Activated CD4-positive, alpha-beta T cell treated with anti-CD3 and anti-CD28 coated beads, Interleukin-2, Interleukin-4, amounts not matched to agents 100 ng/mL and 50 ng/mL, durations not matched to agents 16 hours and 8 hours (primary cell): ENCODE measurements at regions not wholly inside any gene's neighbourhood (a gene's known extent, or its start where the extent isn't known, plus 50 kb on each side); places are given as distances from the start of the nearest gene placed in this dataset.
A peak's percentile ranks its signal among the peaks of the same experiment; 100 is the strongest.
"Not testable (repeated sequence)": the region's sequence is repeated elsewhere in the genome, so short reads cannot be mapped to it uniquely, and the experiment has no call there.

ENCODE experiments used
- DNase-seq: peaks from one replicate; pipeline ENCODE4 v3.0.0-alpha.2; 2020; ENCODE audit warnings: low spot score

DNA sequence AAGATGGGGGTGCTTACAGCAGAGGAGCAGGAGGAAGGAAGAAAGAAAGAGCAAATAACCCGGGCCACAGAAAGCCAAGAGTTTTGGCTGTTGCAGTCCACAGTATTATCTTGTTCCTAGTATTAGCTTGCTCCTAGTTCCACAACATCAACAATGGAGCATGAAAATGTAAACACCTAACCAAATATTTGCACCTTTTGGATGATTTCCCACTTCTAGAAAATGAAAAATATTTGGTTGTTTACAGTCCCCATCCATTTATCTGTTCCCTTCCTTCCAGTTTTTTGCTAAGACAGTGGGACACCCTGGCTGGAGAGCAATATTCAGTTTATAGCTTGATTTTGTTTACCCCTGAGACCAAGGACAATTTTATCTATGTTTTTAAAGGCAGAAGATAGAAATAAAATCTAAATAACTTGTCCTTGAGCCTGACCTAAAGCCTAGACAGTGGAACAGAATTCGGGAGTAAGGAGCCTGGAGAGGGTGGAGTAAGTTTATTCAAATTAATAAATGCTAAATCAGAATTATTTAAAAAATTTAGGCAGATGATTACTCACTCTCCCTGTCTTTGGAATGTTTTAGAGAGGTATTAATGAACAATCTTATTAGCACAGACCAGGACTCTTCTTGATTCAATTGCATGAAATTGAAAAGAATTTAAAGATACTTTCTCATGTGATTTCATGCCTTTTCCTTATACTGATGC lies 51.6 kb downstream of the RESF1 start:
- no peak for DNase-seq

DNA sequence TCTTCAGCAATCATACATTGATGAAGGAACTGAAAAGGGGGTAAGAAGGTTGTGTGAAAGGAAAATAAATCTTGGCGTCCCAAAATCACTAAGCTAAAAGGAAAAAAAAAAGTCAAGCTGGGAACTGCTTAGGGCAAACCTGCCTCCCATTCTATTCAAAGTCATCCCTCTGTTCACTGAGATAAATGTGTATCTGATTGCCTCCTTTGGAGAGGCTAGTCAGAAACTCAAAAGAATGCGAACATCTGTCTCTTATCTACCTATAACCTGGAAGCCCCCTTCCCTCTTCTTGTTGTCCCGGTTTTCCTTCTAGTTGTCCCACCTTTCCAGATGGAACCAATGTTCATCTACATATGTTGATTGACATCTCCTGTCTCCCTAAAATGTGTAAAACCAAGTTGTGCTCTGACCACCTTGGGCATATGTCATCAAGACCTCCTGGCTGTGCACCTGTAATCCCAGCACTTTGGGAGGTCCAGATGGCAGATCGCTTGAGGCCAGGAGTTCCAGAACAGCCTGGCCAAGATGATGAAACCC lies 53.1 kb downstream of the RESF1 start:
- no peak for DNase-seq

DNA sequence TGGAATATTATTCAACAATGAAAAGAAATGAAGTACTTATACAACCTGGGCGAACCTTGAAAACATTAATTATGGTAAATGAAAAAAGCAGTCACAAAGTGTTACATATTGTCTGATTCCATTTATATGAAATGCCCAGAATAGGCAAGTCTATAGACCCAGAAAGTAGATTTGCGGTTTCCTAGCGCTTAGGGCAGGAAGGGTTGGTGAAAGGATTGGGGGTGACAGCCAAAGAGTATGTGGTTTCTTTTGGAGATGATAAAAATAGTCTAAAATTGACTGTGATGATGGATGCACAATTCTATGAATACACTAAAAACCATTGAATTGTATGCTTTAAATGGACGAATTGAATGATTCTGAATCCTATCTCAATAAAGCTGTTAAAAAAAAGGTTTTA lies 55.8 kb downstream of the RESF1 start:
- no peak for DNase-seq

DNA sequence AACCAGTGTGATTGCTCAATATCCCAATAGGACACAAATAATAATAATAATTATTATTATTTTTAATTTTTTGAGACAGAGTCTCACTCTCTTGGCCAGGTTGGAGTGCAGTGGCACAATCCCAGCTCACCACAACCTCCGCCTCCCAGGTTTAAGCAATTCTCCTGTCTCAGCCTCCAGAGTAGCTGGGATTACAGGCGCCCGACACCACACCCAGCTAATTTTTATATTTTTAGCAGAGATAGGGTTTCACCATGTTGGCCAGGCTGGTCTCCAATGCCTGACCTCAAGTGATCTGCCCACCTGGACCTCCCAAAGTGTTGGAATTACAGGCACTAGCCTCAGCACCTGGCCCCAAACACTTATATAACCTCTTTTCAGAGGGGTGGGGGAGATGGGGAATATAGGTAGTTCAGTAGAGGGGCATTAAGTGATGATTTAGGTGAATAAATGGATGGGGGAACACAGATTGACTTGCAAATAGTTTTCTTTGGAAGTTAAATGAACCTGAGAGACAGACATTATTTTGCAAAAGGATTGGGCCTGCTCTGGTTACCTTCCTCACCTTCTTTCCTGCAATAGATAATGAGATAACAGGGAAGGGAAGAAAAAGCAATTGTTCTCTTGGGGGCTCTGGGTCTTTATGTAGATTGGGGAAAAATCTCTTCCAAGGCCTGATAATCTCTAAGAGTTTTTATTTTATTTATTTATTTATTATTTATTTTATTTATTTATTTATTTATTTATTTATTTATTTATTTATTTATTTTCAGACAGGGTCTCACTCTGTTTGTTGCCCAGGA lies 57.7 kb downstream of the RESF1 start:
- DNase-seq = no peak

DNA sequence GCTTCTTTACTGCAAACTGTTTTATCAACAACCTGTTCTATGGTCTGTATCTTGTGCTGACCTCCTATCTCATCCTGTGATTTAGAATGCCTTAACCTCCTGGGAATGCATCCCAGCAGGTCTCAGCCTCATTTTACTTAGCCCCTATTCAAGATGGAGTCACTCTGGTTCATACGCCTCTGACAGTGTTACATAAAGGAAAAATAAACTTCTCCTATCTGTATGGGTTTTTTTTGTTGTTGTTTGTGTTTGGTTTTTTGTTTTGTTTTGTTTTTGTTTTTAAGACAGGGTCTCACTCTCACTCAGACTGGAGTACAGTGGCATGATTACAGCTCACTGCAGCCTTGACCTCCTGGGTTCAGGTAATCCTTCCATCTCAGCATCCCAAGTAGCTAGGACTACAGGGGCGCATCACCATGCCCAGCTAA lies 62.1 kb downstream of the RESF1 start:
- no peak for DNase-seq

DNA sequence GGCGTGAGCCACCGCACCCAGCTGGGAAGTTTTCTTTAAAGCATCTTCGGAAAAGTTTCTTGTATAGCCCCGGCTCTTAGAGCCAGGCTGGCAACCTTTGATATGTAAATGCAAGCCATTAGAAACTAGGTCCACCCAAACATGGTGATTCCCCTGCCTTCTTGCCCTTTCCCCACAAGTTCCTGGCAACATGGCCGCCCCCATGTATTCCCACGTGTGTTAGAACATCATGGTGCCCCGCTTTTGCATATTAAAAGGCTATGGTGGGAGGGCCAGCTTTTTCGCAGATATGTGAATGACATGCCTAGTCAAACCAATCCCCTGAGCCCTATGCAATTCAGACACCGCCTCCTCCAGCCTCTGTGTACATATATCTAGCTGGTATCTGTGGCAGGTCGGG lies 63.2 kb downstream of the RESF1 start:
- not testable (repeated sequence) for DNase-seq

DNA sequence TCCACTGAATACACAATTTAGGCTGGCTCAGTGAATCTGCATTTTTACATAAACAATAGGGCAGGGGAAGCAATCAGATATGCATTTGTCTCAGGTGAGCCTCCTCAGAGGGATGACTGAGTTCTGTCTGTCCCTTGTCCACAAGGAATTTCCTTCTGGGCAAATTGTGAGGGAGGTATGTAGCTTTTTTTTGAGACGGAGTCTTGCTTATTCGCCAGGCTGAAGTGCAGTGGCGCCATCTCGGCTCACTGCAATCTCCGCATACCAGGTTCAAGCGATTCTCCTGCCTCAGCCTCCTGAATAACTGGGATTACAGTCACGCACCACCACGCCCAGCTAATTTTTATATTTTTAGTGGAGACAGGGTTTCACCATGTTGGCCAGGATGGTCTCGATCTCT lies 64.6 kb downstream of the RESF1 start:
- not testable (repeated sequence) for DNase-seq

DNA sequence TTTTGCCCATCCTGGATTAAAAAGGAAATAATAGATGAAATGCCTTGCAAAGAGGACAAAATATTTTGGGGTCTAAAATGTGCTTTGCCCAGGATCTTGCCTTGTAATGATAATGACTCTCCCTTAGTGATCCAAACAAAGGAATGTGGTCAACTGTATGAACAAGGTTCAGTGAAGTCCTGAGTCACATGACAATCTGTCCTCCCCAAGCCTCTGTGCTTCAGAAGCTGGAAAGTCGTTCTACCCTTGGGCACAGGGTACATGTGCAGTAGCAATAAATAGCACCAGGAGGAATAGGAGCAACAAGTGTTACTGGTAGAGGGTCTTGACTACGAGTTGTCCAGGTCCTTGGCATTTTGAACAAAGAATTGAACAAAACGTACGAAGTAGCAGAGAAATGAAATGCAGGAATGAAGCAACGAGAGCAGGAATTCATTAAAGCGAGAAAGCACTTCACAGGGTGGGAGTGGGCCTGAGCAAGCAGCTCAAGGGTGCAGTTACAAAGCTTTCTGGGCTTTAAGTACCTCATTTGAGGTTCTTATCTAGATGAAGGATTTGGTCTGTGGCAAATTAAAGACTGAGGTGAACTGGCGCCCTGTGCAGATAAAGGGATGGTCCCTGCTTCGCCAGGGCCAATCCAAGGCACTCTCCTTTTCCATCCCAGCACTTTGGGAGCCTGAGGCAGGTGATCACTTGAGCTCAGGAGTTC lies 65.8 kb downstream of the RESF1 start:
- no peak for DNase-seq

DNA sequence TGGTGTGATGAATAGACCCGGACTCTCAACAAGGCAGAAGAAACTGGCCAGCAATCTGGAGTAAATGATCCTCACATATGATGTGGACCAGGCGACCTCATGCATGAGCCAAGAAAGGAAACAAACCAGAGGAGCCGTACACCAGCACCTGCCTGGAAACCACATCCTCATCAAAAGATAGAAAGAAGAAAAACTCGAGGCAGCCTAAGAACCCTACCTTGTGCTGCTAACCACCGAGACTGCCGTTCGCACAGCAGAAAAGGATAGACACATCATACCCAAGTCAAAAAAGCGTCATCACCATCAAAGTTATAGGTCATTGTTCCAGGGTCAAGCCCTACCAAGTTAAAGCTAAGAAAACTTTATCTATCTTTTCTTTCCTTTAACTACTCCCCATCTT lies 66.7 kb downstream of the RESF1 start:
- peak; percentile 52 for DNase-seq

DNA sequence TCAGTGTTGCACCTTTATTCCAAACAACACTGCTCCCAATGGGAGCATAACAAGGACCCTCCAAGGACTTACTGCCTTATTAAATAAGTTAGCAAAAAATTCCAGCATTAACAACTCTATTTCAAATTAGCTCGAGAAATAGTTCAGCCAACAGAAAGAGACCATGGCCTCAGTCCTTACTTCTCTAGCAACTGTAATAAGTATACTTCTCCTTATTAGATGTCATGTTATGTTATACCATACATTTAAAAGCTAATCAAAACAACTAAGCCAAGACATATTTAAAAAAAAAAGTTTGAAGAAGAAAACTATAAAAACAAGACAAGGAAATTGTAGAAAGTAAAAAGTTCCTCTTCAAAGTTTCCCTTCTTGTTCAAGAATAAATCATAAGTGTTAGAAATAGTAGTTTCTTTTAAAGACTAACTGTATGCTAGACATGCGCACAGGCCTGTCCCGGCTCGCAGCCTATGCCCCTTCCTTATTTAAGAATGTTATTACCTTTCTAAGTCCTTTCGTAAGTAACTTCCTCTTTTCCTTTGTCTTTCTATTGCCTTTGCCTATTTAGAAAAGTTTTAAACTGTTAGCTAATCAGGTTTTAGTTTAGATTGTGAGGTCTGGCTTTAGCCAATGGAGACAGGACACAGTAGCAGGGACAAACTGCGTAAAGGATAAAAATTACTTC lies 68.6 kb downstream of the RESF1 start:
- no peak for DNase-seq

DNA sequence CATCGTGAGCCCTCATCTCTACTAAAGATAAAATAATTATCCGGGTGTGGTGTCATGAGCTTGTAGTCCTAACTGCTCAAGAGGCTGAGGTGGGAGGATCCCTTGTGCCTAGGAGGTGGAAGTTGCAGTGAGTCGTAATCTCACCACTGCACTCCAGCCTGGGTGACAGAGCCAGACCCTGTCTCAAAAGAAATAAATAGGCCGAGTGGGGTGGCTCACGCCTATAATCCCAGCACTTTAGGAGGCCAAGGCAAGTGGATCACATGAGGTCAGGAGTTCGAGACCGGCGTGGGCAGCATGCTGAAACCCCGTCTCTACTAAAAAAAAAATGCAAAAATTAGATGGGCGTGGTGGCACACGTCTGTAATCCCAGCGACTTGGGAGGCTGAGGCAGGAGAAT lies 70.9 kb downstream of the RESF1 start:
- DNase-seq = no peak

DNA sequence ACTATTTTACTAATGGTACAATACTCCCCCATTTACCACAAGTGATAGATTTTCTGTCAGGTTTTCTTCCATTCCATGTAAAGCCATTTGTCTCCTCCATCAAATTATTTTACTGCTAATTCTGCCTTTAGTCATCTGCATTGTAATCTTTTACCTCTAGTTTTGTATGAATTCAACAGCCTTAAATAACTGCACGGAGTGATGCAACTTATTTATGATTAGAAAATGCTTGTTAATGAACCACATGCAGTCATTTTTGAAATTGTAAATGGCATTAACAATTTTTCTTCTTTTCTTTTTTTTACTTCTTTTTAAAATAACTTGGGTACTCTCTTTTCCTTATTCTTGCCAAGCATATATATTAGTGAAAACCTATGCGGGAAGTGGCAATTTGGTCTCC lies 71.5 kb downstream of the RESF1 start:
- DNase-seq = no peak

DNA sequence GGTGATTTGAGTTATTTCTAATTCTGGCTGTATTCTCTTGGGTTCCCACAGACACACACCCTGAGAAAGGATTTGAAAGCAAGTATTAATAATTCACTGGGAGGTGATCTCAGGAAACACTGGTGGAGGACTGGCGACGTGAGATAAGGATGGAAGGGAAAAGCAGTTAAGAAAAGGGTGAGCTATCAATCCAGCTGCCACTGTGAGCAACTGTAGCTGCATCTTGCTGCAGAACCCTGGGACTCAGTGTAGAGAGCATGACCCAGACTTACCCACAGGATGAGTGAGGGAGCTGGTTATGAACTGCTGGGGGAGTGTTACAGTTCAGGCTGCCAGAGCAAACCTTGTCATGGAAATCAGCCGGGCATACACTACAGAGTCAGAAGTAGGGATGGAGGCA lies 71.9 kb downstream of the RESF1 start:
- no peak for DNase-seq

DNA sequence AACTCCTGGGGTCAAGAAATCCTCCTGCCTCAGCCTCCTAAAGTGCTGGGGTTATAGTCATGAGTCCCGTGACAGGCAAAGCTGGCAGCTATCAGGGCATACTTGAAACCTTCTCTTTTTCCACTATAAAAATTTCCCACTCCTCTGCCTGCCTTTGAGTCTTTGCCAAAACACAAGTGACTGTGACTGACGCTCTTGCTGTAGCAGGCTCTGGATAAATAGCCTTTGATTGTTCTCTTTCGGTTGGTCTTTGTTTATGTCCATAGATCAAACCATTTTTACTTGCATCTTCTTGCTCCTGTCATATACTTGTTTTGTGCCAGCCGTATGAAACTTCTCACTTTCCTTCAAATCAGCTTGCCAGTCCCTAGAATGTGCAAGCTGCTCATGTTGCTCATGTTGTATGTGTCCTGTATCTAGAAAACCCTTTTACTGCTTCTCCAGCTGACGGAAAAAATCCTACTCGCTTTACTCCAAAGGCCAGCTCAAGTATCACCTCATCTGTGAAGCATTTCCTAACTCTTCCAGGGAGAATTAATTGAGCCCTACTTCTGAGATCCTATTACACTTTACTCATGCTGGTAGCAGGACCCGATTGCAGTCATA lies 73.1 kb downstream of the RESF1 start:
- no peak for DNase-seq

DNA sequence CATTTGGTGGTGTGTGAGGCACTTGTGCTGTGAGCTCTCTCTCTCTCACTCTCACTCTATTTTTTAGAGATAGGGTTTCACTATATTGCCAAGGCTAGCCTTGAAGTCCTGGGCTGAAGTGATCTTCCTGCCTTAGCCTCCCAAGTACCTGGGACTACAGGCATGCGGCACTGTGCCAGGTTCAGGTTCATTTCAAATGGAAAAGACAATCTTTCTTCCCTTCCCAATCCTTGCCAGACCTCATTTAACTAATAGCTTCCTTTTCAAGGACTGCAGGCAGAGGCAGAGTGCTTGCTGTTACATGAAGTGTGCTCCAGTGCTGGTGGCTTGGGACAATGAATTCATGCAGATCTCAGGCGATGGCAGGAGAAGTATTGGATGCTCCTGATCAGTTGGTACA lies 73.2 kb upstream of the BICD1 start:
- no peak for DNase-seq

DNA sequence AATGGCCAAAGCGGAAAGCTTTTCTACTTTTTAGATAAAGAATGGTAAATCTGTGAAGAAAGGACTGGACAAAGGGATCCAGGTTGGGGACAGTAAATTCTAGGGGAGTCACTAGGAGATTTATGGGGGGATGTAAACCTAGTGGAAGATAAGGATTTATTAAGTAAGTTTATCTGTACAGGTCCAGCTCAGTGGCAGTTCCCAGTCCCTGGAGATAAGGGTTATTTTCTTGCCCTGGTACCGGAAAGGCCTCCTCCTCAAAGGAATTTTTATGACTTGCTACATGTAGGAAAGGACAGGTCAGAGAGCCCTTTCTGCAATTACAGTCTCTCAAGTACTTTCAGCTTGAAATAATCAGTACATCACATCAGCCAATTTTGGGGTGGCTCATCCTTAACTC lies 72.6 kb upstream of the BICD1 start:
- no peak for DNase-seq

DNA sequence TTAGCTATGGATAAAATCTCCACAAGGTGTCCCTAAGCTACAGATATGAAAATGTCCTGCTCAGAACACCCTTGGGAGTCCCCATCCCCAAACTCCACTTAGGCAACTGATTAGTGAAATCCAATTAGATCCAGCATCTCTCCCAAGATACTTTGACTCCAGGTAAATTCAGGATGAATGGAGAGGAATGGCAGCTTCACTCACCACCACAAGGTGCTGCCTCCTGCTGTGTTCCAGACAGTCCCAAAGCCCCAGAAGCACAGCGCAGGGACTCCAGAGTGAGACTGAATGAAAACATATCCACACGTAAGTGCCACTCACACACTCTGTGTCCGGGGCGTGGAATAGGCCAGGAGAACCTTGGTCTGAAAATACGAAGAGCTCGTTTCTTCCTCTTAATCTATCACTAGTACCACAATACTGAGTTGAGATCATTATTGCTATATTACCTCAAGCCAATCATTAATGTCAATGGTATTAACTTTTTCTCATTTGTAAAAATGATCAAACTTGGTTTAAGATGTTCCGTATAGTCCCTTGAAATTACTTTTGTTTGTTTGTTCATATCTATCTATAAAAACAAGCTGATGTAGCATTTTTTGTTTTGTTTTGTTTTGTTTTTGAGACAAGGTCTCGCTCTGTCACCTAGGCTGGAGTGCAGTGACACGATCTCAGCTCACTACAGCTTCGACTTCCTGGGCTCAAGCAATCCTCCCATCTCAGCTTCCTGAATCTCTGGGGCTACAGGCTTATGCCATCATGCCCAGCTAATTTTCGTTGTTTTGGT lies 70.0 kb upstream of the BICD1 start:
- DNase-seq = no peak

DNA sequence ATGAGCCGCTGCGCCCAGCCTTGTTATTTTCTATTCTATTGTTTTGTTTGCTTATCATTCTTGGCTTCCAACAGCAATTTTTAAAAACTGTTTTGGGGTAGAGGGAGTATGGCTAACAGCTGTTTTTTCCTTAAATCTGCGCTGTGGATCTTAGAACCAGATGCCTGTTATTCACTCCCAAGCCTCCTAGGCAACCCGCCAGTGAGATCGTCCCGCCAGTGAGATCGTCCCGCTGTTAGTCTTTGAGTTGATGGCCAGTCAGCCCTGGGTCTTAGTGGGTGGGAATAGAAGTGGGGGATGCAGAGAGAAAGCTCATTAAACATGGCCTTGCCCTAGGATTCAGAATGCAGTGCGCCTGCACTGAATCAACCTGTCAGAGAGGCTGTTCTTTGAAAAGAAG lies 67.3 kb upstream of the BICD1 start:
- DNase-seq = no peak

DNA sequence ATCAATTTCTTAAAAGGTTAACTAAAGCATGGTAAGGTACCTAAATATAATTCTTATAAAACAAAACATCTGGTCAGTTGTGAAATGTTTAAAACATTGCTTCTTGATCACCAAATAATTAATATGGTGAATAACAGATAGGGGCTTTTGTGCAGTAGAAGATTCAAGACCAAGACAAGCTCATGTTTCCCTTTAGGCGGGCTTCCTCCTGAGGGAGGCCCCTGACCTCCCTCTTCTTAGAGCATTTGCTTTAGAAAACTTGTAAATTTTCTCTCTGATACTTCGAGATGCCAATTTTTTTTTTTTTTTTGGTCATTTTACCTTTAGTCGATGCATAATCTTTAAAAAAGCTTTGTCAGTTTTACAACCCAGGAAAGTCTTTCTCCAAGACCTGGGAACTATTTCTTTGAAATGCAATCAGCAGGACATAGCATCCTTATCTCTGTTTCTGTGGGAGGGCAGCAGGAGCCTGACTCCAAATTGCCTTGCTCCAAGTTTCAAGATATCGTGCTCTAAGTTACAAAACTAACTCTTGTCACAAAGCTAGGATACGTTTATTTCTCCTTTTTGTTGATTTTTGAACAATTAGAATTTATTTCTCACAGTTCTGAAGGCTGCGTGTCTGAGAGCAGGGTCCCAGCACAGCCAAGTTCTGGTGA lies 66.6 kb upstream of the BICD1 start:
- no peak for DNase-seq

DNA sequence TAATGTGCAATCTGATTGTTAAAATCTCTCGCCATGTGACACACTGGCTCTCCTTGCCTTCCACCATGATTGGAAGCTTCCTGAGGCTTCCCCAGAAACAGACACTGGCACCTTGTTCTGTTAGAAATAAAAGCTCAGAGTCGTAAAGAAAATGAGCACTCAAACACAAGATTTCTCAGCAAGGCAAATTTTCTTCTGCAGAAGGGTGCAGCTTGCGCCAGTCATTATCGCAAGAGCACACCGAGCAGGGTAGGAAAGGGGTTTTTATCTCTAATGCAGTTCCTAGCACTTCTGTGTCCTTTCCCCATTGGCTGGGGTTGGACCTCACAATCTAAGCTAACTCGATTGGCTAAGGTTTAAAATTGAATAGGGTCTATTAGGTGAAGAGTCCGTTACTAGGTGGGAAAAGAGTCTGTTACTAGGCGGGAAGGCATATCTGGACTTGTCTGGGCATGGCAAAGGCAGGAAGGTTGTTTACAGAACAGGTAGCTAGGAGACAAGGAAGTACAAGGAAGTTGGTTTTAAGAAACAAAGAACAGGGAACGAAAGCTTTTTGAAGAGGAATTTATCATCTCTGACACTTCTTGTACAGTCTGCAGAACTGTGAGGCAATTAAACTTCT lies 62.6 kb upstream of the BICD1 start:
- DNase-seq = no peak
